HUES6 (cell line): ENCODE measurements at regions not wholly inside any gene's neighbourhood (a gene's known extent, or its start where the extent isn't known, plus 50 kb on each side); places are given as distances from the start of the nearest gene placed in this dataset.
"Not testable (repeated sequence)": the region's sequence is repeated elsewhere in the genome, so short reads cannot be mapped to it uniquely, and the experiment has no call there.

Experiments
- H3K27ac ChIP-seq: 2 replicates; pipeline ENCODE4 v1.7.0; 2013; ENCODE audit warnings: low read depth, mild to moderate bottlenecking, low read length, inconsistent platforms
- H3K27me3 ChIP-seq: 2 replicates; pipeline ENCODE4 v1.6.1; 2013; ENCODE audit warnings: low read length; ENCODE audit not compliant: control insufficient read depth, insufficient read depth
- H3K36me3 ChIP-seq: 2 replicates; pipeline ENCODE4 v1.6.1; 2013; ENCODE audit warnings: low read length; ENCODE audit not compliant: control insufficient read depth, insufficient read depth
- H3K4me1 ChIP-seq: 2 replicates; pipeline ENCODE4 v1.6.1; 2013; ENCODE audit warnings: low read length; ENCODE audit not compliant: control insufficient read depth, insufficient read depth
- H3K4me3 ChIP-seq: 2 replicates; pipeline ENCODE4 v1.5.1; 2013; ENCODE audit warnings: low read depth, low read length
- H3K9ac ChIP-seq: one replicate; pipeline ENCODE4 v1.6.1; 2013; ENCODE audit warnings: mild to moderate bottlenecking, low read length
- H3K9me3 ChIP-seq: 2 replicates; pipeline ENCODE4 v1.6.1; 2013; ENCODE audit warnings: low read depth, low read length; ENCODE audit not compliant: control insufficient read depth, insufficient read depth

DNA sequence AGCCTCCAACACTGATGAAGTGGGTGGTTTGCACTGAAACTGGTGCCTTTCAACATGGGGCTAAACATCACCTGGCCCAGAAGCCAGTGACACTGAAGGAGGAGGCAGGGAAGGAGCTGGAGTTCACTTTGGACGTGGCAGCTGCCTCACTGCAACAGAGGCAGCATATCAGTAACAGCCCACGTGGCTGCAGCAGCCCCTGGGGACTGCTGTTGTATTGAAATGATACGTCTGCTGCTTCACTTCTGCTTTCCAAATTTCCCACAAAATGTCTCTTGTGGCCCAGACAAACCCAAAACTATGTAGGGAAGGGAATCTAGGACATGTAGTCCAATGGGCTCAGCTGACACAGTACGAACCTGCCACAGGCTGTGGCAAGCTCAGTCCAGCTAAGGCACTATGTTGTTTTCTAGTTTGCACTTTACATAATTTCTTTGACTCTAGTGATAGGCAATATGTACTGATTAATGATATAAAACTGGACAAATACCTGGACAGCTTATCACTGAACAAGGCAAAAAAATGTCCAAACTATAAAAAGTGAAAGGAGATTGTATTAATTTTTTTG is 84.7 kb upstream of the RAPGEF2 start:
- H3K9me3 ChIP-seq, result no peaks in the 10 kb centered on the region
- H3K27ac ChIP-seq, result no peak overlapping the region
- 0 out of 2 replicates have a peak, but pooled peaks cover 7% of the 10 kb centered on the region for H3K27me3 ChIP-seq
- no peaks in the 10 kb centered on the region for H3K36me3 ChIP-seq
- no peak overlapping the region for H3K9ac ChIP-seq
- peaks cover 31% of the 10 kb centered on the region for H3K4me1 ChIP-seq
- H3K4me3 ChIP-seq, result no peak overlapping the region

DNA sequence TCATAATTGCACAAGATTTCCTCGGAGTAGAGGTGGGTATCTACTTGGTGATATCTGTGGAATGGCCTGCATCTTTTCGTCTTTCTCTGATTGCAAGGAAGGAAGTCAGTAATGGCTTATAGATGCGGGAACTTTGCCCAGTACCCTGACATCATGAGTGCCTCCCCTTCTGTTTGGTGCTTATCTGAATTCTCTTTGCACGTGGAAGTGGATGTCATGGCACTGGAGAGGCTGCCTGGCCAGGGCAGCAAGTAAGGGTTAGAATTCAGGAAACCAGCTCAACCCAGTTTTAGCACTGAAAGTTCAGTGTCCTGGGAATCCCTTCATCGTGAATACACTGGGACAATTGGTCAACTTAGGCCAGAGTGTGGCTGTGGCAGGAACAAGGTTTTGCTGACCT is 83.5 kb upstream of the RAPGEF2 start:
- Histone ChIP-seq H3K9me3 (no peaks in the 10 kb centered on the region), H3K9ac (no peak overlapping the region), H3K36me3 (no peaks in the 10 kb centered on the region), H3K4me3 (no peak overlapping the region), H3K27ac (no peak overlapping the region), H3K4me1 (peaks cover 39% of the 10 kb centered on the region), H3K27me3 (0 out of 2 replicates have a peak, but pooled peaks cover 7% of the 10 kb centered on the region)

DNA sequence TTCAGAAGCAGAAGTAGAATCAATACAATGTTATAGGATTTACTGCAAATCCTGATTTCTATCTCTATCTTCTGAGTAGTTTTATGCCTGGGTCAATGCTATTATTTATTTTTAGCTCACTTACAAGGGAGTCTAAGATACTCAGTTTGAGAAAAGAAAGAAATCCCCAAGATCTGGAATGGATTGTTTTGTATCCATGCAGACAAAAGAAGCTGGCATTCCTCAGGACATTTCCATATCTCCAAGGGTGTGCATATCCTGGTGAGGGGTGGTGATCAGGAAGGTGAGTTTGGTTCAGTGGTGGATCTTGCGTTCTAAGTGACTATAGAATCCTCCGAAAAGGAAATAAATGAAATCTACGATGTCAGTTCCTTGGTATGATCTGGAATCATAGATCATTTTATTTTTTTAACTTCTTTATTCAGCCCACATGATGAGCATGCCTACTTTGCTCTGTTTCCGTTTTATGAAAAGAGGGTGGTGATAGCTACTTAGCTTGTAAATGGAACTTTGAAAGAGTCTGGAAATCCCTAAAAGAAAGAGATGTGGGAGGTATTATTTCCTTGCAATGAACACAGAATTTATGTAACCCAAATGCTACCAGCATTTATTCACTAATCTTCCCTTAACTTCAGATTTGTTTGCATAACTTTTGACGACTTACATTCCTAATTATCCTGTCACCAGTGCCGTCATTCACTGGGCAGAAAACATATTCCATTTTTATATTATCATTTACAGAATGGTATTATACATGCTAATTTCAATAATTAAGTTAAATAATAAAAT is 81.1 kb upstream of the RAPGEF2 start:
- 0 out of 2 replicates have a peak, but pooled peaks cover 7% of the 10 kb centered on the region for H3K27me3 ChIP-seq
- no peaks in the 10 kb centered on the region for H3K36me3 ChIP-seq
- no peaks in the 10 kb centered on the region for H3K9me3 ChIP-seq
- peak overlapping the region; percentile 4 for H3K4me3 ChIP-seq
- H3K4me1 ChIP-seq, result peaks cover 45% of the 10 kb centered on the region
- H3K9ac ChIP-seq, result peak overlapping the region; percentile 48
- H3K27ac ChIP-seq, result peak overlapping the region; percentile 87

DNA sequence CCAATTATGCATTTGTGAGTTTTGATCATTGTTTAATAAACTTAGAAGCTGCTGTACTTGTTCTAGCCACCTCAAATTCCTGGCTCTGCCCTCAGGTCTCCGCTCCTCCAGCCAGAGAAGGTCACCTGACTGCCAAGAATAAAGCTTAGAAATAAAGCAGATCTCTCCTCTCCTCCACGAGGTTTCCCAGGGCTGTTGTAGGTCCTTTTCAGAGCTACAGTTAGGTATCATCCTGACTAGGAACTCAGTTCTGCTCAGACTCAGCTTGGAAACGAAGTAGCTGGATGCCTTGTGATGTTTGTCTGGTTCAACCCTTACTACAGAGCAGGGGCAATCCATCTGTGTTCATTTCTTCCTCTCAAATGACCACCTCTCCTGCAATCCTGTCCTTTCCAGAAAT is 79.1 kb upstream of the RAPGEF2 start:
- peaks cover 42% of the 10 kb centered on the region for H3K4me1 ChIP-seq
- no peaks in the 10 kb centered on the region for H3K36me3 ChIP-seq
- no peak overlapping the region for H3K9ac ChIP-seq
- H3K4me3 ChIP-seq, result no peak overlapping the region
- H3K9me3 ChIP-seq, result no peaks in the 10 kb centered on the region
- H3K27me3 ChIP-seq, result no peaks in the 10 kb centered on the region
- H3K27ac ChIP-seq, result no peak overlapping the region

DNA sequence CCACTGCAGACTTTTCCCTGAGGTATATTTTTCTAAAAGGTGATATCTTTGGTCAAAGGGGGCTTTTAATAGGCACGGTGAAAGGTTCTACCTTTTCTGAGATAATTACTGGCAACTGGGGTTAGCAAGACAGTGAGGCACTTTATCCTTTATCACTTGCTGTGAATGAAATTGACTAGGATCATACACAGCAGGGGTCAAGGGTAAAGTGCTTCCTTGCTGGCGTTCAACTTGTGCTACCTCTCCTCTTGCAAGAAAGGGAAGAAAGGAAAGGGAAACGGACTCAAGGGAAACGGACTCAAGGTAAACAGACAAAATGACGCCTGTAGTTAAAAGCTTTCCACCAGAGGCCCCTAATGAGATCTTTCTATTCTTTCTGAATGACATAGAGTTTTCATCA is 78.6 kb upstream of the RAPGEF2 start:
- no peaks in the 10 kb centered on the region for H3K27me3 ChIP-seq
- no peak overlapping the region for H3K4me3 ChIP-seq
- peaks cover 42% of the 10 kb centered on the region for H3K4me1 ChIP-seq
- H3K9ac ChIP-seq, result no peak overlapping the region
- H3K27ac ChIP-seq, result no peak overlapping the region
- no peaks in the 10 kb centered on the region for H3K36me3 ChIP-seq
- H3K9me3 ChIP-seq, result no peaks in the 10 kb centered on the region

DNA sequence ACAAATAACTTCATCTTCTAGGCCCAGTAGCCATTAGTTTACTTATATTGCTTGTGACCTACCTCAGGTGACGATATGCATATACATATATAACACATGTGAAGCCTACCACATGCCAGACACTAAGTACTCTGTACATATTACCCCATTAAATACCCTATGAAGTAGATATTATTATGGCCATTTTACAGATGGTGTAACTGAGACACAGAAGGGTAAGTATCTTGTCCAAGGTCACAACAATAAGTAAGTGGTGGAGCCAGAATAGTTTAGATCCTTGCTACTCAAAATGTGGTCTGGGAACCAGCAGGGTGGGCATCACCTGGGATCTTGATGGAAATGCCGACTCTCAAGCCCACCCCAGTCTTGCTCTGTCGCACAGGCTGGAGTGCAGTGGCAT is 78.1 kb upstream of the RAPGEF2 start:
- H3K27ac ChIP-seq, result 0 out of 2 replicates have a peak overlapping the region, but pooled peaks have one; percentile 2
- H3K4me3 ChIP-seq, result no peak overlapping the region
- H3K4me1 ChIP-seq, result peaks cover 42% of the 10 kb centered on the region
- no peak overlapping the region for H3K9ac ChIP-seq
- H3K9me3 ChIP-seq, result no peaks in the 10 kb centered on the region
- H3K27me3 ChIP-seq, result no peaks in the 10 kb centered on the region
- no peaks in the 10 kb centered on the region for H3K36me3 ChIP-seq

DNA sequence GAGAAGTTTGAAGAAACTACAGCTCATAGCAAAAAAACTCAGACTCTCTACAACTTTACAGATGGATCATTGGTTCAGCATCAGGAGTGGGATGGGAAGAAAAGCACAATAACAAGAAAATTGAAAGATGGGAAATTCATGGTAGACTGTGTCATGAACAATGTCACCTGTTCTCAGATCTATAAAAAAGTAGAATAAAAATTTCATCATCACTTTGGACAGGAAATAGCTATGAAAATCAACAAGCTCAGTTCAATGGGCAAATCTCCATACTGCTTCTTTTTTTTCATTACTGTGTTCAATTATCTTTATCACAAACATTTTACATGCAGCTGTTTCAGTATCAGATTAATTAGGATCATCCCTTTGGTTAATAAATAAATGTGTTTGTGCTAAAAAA is 76.5 kb upstream of the RAPGEF2 start:
- Histone ChIP-seq H3K27ac (no peak overlapping the region), H3K36me3 (no peaks in the 10 kb centered on the region), H3K9ac (no peak overlapping the region), H3K4me1 (peaks cover 38% of the 10 kb centered on the region), H3K27me3 (no peaks in the 10 kb centered on the region), H3K4me3 (no peak overlapping the region), H3K9me3 (no peaks in the 10 kb centered on the region)

DNA sequence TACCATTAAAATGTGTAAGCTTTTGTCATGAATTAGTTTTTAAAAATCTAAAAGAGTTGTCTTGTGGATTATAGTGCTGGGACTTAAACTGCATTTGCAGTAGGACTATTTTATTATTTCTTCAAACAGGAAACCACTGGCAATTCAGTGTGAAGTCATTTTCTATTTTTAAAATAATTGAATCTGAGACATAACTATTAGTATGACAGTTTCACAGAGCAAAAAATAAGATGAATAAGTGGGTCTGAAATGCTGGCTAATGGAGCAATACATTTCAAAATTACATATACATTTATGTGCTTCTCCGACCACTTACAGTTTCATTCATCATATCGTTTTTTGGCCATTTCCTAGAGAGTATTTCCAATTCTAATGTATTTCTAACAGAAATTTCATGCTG is 75.3 kb upstream of the RAPGEF2 start:
- no peak overlapping the region for H3K4me3 ChIP-seq
- H3K27me3 ChIP-seq, result no peaks in the 10 kb centered on the region
- no peaks in the 10 kb centered on the region for H3K36me3 ChIP-seq
- no peak overlapping the region for H3K27ac ChIP-seq
- H3K9me3 ChIP-seq, result no peaks in the 10 kb centered on the region
- peaks cover 28% of the 10 kb centered on the region for H3K4me1 ChIP-seq
- no peak overlapping the region for H3K9ac ChIP-seq

DNA sequence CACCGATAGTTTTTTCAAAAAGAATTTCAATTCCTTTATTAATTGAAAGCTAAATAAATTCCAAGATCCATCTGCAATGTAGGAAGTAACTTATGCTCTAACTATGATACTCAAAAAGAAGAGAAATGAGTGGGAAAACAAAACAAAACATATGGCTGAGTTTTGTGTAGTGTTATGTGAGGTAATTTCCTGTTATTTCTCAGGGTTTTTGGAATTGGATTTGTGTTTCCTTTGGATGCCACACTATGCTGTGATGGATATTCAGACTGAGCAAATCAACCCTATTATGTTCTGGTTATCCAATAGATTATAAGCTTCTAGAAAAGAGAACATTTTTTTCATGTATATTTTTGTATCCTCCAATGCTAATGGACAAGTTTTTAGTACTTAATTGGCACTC is 73.4 kb upstream of the RAPGEF2 start:
- Histone ChIP-seq H3K36me3 (no peaks in the 10 kb centered on the region), H3K27ac (no peak overlapping the region), H3K9ac (no peak overlapping the region), H3K4me1 (peaks cover 22% of the 10 kb centered on the region), H3K9me3 (no peaks in the 10 kb centered on the region), H3K4me3 (no peak overlapping the region), H3K27me3 (no peaks in the 10 kb centered on the region)

DNA sequence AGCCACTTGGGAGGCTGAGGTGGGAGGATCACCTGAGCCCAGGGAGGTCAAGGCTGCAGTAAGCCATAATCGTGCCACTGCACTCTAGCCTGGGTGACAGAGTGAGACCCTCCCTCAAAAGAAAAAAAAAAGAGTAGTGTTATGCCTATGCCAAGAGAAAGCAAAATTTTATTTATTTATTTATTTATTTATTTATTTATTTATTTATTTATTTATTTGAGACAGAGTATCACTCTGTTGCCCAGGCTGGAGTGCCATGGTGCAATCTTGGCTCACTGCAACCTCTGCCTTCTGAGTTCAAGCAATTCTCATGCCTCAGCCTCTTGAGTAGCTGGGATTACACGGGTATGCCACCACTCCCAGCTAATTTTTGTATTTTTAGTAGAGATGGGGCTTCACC is 72.6 kb upstream of the RAPGEF2 start:
- not testable (repeated sequence) for H3K4me3 ChIP-seq, H3K9me3 ChIP-seq, H3K27ac ChIP-seq, H3K36me3 ChIP-seq, H3K27me3 ChIP-seq, H3K9ac ChIP-seq
- peaks cover 17% of the 10 kb centered on the region for H3K4me1 ChIP-seq

DNA sequence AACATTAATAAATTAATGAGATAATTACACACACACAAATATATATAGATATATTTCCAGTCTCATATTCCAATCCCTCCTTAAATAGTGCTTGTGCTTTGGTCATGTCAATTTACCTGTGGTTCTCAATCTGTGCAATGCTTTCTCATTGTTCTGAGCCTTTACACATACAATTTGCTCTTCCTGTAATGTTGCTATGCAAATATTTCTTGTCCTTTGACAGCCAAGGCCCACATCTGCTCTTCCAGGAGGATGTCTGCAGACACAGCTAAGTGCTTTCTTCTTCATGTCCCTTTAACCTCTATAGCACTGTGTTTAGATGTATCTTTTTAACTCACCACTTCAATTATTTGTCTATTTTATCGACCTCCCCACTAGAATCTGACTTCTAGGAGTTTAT is 67.3 kb upstream of the RAPGEF2 start:
- Histone ChIP-seq H3K9me3 (no peaks in the 10 kb centered on the region), H3K36me3 (no peaks in the 10 kb centered on the region), H3K4me3 (no peak overlapping the region), H3K9ac (no peak overlapping the region), H3K4me1 (peaks cover 16% of the 10 kb centered on the region), H3K27me3 (no peaks in the 10 kb centered on the region), H3K27ac (no peak overlapping the region)
